ENCODE measurements at regions not wholly inside any gene's neighbourhood (a gene's known extent, or its start where the extent isn't known, plus 50 kb on each side); places are given as distances from the start of the nearest gene placed in this dataset.
"Not testable (repeated sequence)": the region's sequence is repeated elsewhere in the genome, so short reads cannot be mapped to it uniquely, and the experiment has no call there.

DNA sequence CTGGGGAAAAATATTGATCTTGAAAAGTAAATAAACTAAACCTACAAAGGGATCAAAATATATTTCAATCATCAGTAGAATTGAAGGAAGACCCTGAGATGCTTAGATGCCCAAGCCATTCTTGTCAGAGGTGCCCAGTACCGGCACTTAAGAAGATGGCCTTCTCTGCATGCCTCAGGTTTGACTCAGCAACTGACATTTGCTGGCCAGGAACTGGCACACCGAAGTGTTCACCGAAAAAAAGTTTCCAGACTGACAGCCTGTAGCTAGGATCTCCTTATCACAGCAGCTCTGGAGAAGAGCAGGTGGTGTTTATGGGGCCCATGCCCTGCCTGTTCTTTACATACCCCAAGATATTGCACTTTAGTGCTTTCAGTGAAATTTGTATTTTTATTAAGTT lies 203.2 kb downstream of the MOXD1 start:
- DNase-seq: no peak

DNA sequence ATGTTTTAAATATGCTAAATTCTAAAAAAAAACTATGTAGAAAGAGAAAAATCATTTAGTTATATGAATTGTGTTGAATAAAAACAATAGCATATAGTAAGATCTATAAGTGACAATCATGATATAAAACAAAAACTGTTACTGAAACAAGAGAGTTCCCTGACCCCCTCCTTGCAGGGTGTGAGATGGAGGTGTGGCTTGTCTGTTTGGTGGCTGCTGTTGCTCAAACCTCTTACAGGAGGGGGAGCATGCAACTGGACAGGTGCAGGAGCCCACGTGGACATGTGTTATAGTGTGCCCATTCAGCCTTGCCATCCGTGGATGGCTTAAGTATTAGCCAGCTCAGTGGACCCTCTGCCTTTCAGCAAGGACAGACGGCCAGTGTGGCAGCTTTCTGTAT lies 206.7 kb downstream of the MOXD1 start:
- no peak for DNase-seq

DNA sequence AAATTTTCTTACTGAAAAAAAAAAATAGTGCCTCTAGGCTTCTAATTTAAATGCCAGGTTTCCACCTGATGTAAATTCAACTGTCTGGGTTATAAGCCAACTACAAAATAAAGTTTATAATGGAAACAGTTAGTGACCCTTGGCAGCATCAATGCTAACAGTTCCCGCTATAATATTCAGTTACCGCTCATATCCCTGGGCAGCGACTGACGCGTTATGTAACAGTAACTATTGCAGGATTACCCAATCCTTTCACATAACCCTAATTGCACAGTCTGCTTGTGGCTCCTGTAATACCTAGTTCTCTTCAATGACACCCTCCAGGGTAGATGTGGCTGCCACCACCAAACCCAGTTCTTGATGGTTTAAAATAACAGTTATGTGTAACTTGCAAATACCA lies 208.6 kb downstream of the MOXD1 start:
- DNase-seq: no peak

DNA sequence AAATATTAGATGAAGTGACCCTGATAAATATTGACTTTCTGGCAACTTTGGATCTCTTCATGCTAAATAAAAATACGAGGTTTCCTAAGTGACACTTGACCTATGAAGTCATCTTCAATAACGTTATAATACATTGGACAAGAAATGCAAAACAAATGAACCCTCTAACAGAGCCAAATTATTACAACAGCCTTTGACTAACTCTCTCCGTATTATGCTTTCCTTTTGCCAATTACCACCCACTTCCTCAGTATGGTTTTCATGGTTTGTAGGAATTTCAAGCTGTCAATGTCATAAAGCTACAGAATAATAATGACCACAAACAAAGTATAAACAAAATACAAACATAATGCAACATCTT lies 210.5 kb downstream of the MOXD1 start:
- DNase-seq: no peak

DNA sequence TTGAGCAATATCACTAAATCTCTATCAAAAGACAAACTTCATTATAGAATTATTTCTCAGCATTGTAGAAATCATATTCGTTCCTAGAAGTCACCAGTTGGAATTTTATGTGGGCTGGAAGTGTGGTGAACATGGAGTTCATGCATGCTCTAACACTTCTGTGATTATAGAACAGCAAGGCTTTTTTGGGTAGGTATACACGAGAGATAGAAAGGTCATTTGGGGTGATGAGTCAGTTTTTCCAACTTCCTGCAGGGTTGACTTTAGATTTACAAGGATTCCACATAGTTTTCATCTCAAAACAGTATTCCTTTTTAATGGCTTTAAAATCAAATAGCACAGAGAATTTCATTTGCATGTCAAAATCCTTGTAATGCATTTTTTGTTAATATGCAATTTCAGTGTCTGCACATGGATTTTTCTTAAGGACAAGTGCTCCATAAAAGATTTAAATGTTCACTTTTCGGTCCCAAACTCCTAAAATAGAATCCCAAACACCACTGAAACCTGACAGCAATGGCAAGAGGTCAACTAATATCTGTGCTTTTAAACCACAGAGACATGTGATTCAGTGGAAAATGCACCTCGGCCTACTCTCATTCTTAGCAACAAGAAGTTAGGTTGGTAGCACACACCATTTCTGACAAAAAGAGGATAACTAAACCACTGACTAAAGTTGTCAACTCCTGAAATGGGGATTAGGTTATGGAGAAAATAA lies 211.0 kb downstream of the MOXD1 start:
- DNase-seq: no peak

DNA sequence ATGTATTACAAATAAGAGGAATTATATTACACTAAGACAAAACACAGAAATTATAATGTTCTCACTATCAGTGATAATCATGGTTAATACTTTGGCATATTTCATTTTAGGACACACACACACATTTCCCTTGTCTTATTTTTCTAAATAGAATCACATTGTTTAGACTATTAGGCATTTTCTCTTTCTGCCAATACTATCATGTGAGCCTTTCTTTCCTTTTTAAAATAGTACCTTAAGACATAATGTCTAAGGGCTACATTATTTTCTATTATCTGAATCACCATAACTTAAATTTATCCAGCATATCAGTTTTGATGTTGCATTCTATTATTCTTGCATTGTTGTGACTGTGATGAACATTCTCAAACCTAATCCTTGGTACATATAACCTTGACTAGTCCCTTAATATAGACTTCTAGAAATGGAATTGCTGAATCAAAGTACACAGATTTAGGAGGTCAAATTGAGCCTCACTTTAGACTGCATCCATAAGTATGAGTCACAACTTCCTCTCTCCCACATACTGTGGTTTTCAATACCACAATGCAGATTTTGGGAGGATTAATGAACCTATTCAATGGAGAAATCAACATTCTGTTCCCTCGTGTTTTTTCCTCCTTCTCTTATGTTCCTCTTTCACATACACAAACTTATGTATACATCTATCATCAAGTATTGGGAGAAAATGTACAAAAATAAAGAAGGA lies 212.6 kb downstream of the MOXD1 start:
- no peak for DNase-seq

DNA sequence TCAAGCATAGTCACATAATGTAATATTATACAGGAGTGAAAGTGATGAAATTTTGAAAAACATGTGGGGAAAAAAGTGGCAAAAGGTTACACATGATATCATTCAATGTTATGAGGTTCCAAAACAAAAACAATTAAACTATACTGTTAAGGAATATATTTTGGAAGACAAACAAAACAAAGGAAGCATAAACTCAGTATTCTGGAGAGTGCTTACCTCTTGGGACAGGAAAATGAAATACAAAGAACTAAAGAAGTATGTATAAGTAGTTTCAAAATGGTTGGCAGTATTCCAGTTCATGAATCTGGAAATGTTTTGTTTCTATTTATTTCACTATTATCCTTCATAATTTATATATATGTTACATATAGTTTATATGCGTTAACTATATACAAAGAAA lies 213.5 kb downstream of the MOXD1 start:
- no peak for DNase-seq

DNA sequence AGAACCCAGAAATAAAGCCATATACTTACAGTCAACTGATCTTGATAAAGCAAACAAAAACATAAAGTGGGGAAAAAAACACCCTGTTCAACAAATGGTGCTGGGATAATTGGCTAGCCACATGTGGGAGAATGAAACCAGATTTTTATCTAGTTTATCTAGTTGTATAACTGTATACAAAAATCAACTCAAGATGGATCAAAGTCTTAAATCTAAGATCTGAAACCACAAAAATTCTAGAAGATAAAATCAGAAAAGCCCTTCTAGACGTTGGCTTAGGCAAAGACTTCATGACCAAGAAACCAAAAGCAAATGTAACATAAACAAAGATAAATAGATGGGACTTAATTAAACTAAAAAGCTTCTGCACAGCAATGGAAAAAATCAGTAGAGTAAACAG lies 216.3 kb downstream of the MOXD1 start:
- not testable (repeated sequence) for DNase-seq

DNA sequence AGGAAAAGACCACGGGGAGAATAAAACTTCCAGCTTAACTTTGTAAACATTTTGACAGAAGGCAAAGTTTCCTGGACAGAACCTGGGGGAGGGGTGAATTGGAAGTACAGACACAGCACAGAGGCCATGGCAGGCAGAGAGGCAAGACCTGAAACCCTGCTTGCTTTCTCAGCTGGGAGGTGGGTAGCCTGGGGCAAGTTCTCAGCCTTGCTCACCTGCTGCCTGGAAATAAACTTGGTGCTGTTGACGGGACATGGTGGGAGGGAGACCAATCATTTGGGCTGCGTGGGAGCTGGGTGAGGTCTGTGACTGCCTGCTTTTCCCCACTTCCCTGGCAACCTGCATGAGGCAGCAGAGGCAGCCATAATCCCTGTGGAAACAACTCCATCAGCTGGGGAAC lies 221.3 kb downstream of the MOXD1 start:
- DNase-seq: no peak

DNA sequence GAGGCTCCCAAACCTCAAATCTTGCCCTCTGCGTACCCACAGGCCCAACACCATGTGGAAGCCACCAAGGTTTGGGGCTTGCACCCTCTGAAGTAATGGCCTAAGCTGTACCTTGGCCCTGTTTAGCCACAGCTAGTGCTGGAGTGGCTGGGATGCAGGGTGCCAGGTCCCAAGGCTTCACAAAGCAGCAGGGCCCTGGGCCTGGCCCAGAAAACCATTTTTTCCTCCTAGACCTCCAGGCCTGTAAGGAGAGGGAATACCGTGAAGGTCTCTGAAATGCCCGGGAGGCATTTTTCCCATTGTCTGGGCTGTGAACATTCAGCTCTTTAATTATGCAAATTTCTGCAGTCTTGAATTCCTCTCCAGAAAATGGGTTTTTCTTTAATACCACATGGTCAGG lies 223.7 kb upstream of the CCN2 start:
- DNase-seq: no peak

DNA sequence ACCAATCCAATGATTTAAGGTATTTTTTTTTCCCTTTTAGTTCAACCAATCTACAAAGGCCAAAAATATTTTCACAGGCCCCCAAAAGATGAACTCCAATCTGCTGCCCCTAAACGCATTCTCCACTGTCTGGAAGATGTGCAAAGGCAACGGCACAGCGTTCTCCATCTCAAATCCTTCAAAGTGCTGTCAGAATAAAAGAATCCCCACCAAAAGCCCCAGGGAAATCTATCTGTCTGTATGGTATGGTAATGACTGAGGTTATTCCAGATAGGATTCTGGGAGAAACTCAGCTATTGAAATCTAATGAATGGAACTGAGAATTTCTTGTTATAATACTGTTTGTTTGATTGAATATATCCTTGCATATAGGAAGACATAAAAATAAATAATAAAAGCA lies 217.8 kb upstream of the CCN2 start:
- DNase-seq: no peak

DNA sequence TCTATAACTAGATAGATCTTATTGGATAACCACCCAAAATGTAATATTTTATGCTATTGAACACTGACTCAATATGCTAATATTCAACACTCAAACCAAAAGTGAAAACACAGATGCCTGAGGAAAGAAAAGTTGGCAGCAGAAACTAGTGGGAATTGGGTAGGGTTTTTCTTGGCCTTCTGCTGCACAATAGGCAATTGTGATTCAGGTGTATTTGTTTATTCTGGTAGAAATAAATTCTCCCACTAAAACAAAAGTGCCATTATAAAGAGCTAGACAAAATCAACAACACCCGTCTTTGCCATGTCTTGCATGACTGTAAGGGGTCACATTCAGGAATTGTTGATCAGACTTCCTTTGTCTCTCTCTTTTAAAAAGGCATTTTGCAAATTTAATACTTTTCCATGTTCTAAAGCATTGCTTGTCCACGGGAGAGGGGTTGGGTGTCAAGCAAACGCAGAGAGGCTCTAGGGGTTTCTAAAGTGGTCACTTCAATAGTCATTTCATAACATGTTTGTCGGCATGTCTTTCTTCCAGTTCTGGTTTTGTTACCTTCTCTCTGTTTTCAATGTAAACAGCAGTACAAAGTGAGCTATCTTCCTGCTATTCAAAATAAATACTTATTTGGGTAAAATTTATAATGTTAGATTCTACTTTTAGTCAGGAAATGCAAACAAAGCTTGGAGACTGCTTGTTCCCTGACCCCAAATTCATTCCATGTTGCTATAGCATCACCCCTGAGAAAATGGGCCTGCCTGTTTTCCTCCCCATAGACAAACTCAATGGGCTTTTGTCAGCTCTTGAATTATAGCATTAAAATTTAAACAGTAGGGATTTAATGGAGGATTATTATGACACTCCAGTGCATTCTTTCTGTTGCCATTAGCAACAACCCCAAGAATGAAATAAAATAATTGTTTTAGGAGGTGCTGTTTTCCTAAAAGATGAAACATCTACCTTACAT lies 217.0 kb upstream of the CCN2 start:
- no peak for DNase-seq

DNA sequence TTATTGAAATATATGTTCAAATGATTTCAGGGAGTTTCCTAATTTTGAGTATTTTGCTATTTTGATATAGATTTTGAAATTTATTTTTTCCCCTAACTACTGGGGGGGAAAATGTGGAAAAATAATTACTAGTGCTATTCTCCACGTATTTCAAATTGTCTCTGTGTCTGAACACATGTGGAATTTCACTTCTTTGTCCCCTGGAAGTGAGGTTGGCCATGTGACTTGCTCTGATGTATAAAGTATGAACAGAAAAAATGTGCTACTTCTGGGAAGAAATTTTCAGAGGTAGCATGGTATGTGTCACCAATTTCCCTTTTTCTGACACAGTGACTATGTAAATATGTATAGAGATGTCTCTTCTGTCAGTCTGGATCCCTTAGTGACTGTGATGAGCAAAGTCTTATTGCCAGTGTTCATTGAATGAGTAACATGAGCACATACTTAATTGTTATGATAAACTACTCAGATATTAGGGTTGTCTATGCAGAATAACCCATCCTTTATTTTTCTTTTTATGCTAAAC lies 215.4 kb upstream of the CCN2 start:
- no peak for DNase-seq

DNA sequence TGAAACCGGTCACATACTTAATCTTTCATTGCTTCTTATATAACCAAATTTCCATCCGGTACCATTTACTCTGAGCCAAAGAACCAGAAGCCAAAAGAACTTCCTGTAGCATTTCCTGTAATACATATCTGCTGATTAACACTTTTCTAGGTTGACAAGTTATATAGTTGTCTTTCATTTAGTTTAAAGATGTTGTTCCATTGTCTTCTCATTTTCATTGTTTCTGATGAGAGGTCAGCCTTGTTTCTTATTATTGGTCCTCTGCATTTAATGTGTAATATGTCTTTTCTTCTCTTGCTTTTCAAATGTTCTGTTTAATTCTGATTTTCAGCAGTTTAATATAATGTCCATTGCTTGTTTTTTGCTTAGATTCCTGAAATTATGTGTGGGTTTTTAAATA lies 214.5 kb upstream of the CCN2 start:
- DNase-seq: no peak

DNA sequence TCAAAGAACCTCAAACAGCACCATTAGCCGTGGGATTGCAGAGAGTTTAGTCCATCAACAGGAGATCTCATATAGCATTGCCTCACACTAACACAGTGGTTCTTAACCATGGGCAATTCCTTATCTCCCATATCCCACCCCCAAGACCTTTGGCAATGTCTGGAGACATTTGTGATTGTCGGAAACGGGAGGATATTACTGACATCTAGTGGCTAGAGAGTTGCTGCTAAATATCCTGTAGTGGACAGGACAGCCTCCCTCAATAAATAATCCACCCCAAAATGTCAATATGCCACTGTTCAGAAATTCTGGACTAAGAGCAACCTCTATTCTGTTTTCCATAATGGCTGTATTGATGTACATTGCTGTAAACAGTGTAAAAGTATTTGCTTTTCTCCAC lies 210.1 kb upstream of the CCN2 start:
- no peak for DNase-seq

DNA sequence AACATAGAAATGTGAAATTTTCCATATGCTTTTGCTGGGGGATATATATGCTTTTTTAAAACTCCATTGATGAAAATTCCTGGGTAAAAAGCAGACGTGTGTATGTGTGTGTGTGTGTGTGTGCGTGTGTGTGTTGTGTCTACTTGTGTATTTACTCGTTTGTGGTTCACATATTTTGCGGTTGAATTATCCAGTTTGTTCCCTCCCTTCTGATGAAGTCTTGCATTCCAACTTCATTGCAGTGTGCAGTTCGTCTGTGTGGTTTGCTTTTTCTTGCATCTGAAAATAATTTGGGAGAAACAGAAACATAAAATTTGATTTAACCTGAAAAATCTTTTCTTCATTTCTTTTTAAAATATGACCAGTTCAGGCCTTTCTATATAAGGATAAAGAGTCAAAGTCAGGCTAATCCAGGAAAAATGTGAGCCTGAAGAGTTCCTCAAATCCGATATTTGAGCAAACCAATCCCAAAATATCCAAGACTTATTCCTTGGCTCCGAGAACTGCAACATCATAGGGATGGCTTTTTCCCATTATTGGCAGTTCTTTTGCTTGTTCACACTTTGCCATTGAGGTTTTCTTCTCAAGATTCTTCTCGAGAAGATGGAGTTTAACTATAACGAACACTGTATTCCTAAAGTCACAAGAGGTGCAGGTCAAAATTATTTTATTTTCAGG lies 202.2 kb upstream of the CCN2 start:
- no peak for DNase-seq

DNA sequence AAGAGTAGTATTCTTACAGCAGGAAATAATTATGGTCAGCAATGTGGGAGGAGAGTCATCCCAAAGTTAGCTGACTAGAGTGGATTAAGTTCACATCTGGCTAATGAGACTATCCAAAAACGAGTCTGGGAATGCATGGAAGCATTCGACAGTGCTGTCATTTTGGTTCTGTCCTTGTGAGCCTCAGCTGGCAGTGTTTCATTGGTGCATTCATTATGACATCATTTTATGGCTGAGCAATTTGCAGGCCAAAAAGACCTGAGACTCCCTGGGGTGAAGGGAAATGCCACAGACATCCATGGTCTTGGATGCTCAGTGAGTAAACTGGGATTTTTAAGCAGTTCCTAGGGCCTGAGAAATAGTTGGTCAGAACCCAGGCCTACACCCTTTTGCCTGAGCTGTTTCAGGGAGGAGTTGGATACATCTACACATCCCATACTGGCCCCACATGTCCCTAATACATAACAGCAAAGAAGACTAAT lies 196.4 kb upstream of the CCN2 start:
- DNase-seq: no peak

DNA sequence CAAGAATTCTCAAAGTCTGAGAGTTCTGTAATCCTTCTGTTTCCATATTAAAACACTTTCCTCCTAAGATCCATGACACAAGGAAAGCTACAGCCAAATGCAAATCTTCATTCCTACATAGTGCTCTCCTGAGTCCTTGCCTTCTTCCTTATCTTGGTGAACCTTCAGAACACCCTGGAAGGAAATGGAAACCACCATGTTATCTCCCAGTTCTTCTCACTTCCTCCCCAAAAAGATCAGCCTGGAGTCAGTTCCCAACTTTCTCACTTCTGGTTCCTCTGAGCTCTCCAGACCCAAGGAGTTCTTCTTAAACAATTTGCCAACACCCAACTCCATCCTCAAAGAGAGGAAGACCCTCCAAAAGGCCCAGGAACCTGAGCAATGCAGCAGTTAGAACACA lies 193.3 kb upstream of the CCN2 start:
- no peak for DNase-seq

DNA sequence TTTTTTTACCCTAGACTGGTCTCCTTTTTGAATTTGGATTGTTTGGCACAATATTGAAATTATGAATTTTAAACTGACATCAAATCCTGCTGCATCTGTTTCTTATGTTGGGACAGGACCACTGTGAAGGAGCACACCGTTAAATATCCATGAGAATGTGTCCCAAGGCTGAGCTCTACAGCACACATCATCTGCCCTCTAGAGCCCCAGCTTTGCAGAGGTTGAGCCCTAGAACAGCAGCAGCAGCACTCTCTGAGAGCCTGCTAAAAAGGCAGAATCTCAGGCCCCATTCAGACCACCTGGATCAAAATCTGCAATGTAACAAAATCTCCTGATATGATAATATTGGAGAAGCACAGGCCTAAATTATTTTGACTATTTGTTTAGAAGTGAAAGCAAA lies 192.1 kb upstream of the CCN2 start:
- no peak for DNase-seq

DNA sequence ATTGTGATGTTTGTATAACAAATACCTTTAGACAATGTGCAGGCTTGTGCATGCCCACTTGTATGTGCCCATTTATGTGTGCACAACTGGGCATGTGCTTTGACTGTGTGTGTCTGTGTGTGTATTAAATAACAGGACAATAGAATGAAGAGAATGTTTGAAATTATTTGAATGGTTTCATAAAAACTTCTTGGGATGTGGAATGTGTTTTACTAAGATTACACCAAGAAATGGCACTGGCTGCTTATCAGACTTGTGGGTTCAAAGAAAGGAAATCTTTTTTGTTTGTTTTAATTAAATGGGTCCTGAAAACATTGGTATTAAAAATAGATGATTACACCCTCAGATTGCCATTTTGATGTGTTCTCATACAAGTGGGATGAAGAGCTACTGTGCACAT lies 191.6 kb upstream of the CCN2 start:
- DNase-seq: no peak

DNA sequence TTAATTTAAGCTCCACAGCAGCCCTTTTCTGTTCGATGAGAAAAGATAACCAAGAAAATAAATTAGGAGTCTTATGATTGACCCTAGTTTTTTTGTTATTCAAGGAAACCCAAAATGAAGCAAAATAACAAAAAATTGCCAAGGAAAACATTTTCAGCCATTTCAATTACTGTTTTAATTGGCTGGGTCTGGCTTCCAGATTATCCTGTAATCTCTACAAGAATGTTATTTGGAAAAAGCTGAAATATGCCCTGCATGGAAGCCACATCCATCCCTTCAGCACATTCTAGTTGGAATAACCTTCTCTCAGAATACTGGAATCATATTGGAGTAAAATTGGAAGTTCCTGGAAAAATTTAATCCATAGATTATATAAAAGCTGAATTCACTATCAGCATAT lies 191.1 kb upstream of the CCN2 start:
- DNase-seq: no peak

DNA sequence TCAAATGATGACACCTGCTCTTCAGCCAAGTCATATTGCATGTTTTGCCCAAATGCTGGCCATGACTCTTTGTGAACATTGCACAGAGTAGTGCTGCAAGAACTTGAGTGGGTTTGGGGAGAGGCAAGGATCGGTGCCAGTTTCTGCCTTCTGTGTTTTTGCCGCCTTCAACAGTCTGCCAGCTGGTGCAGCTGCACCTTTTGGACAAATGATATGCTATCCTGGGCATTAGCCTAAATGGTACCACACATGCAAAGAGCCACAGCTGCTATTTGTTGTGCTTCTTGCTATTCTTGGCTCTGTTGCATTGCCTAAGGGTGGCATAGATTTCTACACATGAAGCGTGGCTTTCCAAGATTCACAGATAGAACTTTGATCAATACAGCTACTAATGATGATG lies 189.0 kb upstream of the CCN2 start:
- DNase-seq: no peak

DNA sequence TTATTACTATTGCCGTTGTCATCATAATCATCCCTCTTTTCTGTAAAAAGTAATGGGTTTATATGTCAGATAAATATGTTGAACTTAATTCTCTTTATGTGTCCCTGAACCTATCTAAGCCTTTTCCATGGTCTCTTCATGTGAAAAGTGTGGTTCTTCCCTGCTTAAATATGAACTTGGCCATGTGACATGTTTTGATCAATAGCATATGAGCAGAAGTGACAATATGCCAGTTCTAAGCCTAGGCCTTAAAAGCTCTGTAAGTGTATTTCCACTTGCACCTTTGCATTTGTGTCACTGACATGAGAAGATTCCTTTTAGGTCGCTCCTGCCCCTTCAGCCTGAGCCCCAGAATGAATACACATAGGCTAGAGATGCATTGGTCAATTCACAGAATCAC lies 188.4 kb upstream of the CCN2 start:
- no peak for DNase-seq

All from NCI-H2171 (cell line).